DOHH2 (cell line): ENCODE measurements at regions not wholly inside any gene's neighbourhood (a gene's known extent, or its start where the extent isn't known, plus 50 kb on each side); places are given as distances from the start of the nearest gene placed in this dataset.

Experiments used
- EZH2phosphoT487 ChIP-seq: fragments of 200-600 bp; sonication (generic); IDR thresholded peaks from 2 replicates; pipeline ENCODE4 v1.6.1; 2017; ENCODE audit warnings: borderline replicate concordance, mild to moderate bottlenecking, antibody characterized with exemption, low read length, moderate library complexity, mixed read lengths
- TF ChIP-seq, protein P1 (sequence below): fragments of 200-600 bp; sonication (generic); IDR thresholded peaks from one replicate; pipeline ENCODE4 v1.5.1; 2014; ENCODE audit warnings: antibody characterized with exemption, mild to moderate bottlenecking, low read depth, low read length; ENCODE audit not compliant: poor library complexity, severe bottlenecking

DNA sequence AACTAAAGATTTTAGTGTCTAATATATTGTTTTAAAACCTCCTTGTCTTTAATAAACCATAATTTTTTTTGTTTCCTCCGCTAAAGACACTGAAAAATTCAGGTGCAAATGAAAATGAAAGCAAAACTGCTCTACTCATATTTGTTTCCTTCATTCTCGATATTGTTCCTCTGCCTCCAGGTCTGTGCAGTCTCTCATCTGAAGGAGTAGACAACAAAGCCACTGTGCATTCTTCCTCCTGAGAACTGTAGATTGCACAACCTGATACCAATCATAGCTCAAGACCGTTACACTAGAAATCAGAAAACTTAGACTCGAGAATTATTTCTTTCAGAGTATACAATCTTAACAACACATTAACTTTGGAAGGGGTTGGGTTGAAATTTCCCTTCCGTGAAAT lies 373.1 kb upstream of the CXADR start:
- TF ChIP-seq, protein P1, sequence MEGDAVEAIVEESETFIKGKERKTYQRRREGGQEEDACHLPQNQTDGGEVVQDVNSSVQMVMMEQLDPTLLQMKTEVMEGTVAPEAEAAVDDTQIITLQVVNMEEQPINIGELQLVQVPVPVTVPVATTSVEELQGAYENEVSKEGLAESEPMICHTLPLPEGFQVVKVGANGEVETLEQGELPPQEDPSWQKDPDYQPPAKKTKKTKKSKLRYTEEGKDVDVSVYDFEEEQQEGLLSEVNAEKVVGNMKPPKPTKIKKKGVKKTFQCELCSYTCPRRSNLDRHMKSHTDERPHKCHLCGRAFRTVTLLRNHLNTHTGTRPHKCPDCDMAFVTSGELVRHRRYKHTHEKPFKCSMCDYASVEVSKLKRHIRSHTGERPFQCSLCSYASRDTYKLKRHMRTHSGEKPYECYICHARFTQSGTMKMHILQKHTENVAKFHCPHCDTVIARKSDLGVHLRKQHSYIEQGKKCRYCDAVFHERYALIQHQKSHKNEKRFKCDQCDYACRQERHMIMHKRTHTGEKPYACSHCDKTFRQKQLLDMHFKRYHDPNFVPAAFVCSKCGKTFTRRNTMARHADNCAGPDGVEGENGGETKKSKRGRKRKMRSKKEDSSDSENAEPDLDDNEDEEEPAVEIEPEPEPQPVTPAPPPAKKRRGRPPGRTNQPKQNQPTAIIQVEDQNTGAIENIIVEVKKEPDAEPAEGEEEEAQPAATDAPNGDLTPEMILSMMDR: no peak
- no peak for TF ChIP-seq EZH2phosphoT487
